Fibroblast of pulmonary artery (primary cell): ENCODE measurements at regions not wholly inside any gene's neighbourhood (a gene's known extent, or its start where the extent isn't known, plus 50 kb on each side); places are given as distances from the start of the nearest gene placed in this dataset.

ENCODE experiments used
- DNase-seq: peaks from one replicate; pipeline ENCODE4 v3.0.0-alpha.2; 2010; ENCODE audit warnings: low read depth
- H3K4me3 ChIP-seq: replicated peaks from 2 replicates; pipeline ENCODE4 v1.5.1; 2011; ENCODE audit warnings: low read depth, mild to moderate bottlenecking, control low read depth, low read length, moderate library complexity
- TF ChIP-seq, protein P1 (sequence below): IDR thresholded peaks from 2 replicates; pipeline ENCODE4 v1.5.1; 2011; ENCODE audit warnings: mild to moderate bottlenecking, control low read depth, low read length, inconsistent platforms; ENCODE audit errors: missing control alignments

- no peak overlapping the region for H3K4me3 ChIP-seq
- DNase-seq, result no peak
- TF ChIP-seq, protein P1, sequence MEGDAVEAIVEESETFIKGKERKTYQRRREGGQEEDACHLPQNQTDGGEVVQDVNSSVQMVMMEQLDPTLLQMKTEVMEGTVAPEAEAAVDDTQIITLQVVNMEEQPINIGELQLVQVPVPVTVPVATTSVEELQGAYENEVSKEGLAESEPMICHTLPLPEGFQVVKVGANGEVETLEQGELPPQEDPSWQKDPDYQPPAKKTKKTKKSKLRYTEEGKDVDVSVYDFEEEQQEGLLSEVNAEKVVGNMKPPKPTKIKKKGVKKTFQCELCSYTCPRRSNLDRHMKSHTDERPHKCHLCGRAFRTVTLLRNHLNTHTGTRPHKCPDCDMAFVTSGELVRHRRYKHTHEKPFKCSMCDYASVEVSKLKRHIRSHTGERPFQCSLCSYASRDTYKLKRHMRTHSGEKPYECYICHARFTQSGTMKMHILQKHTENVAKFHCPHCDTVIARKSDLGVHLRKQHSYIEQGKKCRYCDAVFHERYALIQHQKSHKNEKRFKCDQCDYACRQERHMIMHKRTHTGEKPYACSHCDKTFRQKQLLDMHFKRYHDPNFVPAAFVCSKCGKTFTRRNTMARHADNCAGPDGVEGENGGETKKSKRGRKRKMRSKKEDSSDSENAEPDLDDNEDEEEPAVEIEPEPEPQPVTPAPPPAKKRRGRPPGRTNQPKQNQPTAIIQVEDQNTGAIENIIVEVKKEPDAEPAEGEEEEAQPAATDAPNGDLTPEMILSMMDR, result no peak
These were observed 191.9 kb upstream of the DIO3 start for GRCh38 chr14:101369194-101369915.

- TF ChIP-seq, protein P1, result no peak
- no peak overlapping the region for H3K4me3 ChIP-seq
- DNase-seq, result no peak
These were observed 191.2 kb upstream of the DIO3 start for GRCh38 chr14:101369916-101370592.

- no peak overlapping the region for H3K4me3 ChIP-seq
- DNase-seq, result no peak
- TF ChIP-seq, protein P1, result no peak
These were observed 190.4 kb upstream of the DIO3 start for GRCh38 chr14:101370593-101371569.

DNA sequence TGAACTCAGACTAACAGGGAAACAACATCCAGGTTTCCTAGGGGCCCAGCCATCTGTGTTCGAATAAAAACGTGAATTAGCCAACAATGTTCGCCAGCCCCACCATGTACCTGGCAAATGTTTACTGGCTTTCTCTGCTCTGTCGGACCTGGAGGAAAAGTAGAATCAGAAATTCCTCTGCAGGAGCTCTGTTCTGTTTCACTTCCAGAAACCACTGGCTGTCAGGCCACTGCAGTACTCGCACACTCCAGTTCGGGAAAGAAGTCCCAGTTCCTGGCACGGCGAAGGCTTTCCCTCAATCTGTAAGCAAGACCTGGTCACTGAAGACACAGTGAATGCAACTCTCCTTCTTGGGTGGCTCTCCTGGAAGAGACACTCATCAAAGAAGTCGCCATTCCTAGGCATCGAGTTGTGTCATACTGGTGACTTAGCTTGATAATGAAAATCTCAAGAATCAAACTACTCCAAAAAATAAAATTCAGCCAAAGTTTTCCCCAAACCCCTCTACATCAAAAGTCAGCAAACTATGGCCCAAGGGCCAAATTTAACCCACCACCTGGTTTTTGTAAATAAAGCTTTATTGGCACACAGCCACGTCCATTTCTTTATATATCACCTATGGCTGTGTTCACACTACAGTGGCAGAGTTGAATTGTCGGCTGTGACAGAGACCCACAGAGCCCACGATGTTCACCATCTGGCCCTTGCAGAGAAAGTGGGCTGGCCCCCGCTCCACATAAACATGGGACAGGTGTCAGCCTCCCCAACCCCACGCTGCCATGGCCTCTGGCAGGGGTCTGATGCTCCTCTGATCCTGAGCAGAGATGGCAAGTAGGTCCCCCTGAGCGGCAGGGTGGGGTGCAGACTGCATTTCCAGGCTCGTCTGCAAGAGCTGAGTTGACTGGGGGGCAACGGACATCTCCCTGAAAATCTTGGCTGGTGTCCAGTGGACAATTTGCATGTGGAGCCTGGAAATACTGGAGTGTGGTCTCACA lies 189.2 kb upstream of the DIO3 start:
- TF ChIP-seq, protein P1, result no peak
- no peak overlapping the region for H3K4me3 ChIP-seq
- DNase-seq, result no peak

DNA sequence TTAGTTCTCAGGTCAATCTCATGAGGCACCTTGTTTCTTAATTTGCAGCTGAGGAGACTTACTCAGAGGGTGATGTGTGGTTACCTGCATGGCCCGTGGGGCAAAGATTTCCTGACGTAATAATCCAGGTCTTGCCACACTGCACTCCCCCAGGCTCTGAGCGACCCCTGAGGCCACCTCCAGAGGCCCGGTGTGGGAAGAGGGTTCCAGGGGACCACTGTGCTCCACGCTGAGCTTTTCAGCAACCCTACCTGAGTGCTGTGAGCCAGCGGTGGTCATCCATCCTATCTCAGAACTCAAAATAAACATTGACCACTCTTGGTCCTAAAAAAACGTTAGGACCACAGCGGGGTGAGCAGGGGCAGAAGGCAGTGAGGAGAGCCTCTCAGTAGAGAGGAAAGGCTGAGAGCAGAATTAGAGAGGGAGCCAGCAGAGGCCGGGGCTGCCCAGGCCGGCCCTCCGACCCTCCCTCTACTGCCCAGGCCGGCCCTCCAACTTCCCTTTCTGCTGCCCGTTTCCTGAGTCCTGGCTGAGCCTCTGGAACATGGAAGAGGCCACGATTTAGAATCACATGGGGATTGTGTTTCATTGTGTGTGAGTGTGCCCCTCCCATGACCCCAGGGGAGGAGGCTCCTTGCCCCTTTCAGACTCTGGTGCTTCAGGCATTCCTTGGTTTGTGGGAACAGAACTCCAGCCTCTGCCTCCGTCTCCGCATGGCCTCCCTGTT lies 188.2 kb upstream of the DIO3 start:
- DNase-seq, result no peak
- H3K4me3 ChIP-seq, result no peak overlapping the region
- TF ChIP-seq, protein P1, result no peak
